Endothelial cell of umbilical vein (primary cell): ENCODE measurements at regions not wholly inside any gene's neighbourhood (a gene's known extent, or its start where the extent isn't known, plus 50 kb on each side); places are given as distances from the start of the nearest gene placed in this dataset.

Source experiments
- BruUV-seq: library from RNA; stranded (reverse); fragments of 400-500 nt; replicated peaks from 2 replicates; lab custom pipeline; 2021; lab: Mats Ljungman, UMichigan
- CTCF ChIA-PET: fragments of 300-600, 350-600 bp; sonication (Branson Sonifier 250); formaldehyde crosslinking; loops from one replicate; lab custom pipeline; 2021; ENCODE audit warnings: antibody characterized with exemption, inconsistent platforms; lab: Charles Lee
- POLR2A ChIA-PET: fragments of 300-600, 350-600 bp; sonication (Branson Sonifier 250); formaldehyde crosslinking; loops from one replicate; lab custom pipeline; 2021; ENCODE audit warnings: antibody characterized with exemption, inconsistent platforms; lab: Charles Lee
- DNase-seq: peaks from one replicate; pipeline ENCODE4 v3.0.0-alpha.2; 2011; ENCODE audit warnings: low read depth, low spot score
- FAIRE-seq: peaks from 2 replicates; lab custom pipeline; 2011; peaks lifted over from hg19 to GRCh38; lab: Jason Lieb, UNC
- H2AFZ ChIP-seq: 2 replicates; pipeline ENCODE4 v1.6.0; 2012; ENCODE audit warnings: low read depth, low read length, control low read depth, inconsistent platforms
- H3K27ac ChIP-seq: 2 replicates; pipeline ENCODE4 v1.5.1; 2011; ENCODE audit warnings: low read depth, mild to moderate bottlenecking, control low read depth, low read length, moderate library complexity; ENCODE audit not compliant: insufficient read depth
- H3K27me3 ChIP-seq, 2 experiments: 2 replicates each; pipeline versions ENCODE4 v1.6.0 to v1.6.1; 2011; ENCODE audit warnings: low read length in 2 of 2, mixed read lengths in 1 of 2; ENCODE audit not compliant: control insufficient read depth in 2 of 2, insufficient read depth in 2 of 2
- H3K36me3 ChIP-seq, 2 experiments: 2 replicates in 1 of 2; 3 replicates in 1 of 2; pipeline ENCODE4 v1.5.1; 2011; ENCODE audit warnings: low read length in 2 of 2, mild to moderate bottlenecking in 1 of 2, moderate library complexity in 1 of 2; ENCODE audit not compliant: control insufficient read depth in 2 of 2, insufficient read depth in 2 of 2; ENCODE audit errors: extremely low read depth in 1 of 2
- H3K4me1 ChIP-seq: 3 replicates; pipeline ENCODE4 v1.5.1; 2011; ENCODE audit warnings: mild to moderate bottlenecking, low read length; ENCODE audit not compliant: control insufficient read depth, insufficient read depth; ENCODE audit errors: extremely low read depth
- H3K4me2 ChIP-seq: 2 replicates; pipeline ENCODE4 v1.6.1; 2011; ENCODE audit warnings: low read length, control low read depth, mixed read lengths; ENCODE audit not compliant: insufficient read depth
- H3K4me3 ChIP-seq, 3 experiments: fragments of 200-600 bp in 1 of 3; sonication (generic), shearing (Covaris generic) in 1 of 3; replicated peaks in 1 of 3; 2 replicates each; pipeline ENCODE4 v1.5.1; 2011 to 2016; ENCODE audit warnings: control low read depth in 3 of 3, low read length in 3 of 3, mild to moderate bottlenecking in 2 of 3, inconsistent platforms in 1 of 3, low read depth in 1 of 3, moderate library complexity in 1 of 3; ENCODE audit not compliant: insufficient read depth in 1 of 3
- H3K79me2 ChIP-seq: 2 replicates; pipeline ENCODE4 v1.6.0; 2012; ENCODE audit warnings: low read length, inconsistent platforms; ENCODE audit not compliant: control insufficient read depth, insufficient read depth
- H3K9ac ChIP-seq: replicated peaks from 2 replicates; pipeline ENCODE3; 2011; ENCODE audit warnings: low read length, control low read depth; ENCODE audit not compliant: insufficient read depth; ENCODE audit errors: extremely low read depth
- H3K9me1 ChIP-seq: replicated peaks from 3 replicates; pipeline ENCODE4 v1.6.0; 2011; ENCODE audit warnings: mild to moderate bottlenecking, low read length; ENCODE audit not compliant: control insufficient read depth, insufficient read depth; ENCODE audit errors: extremely low read depth
- H3K9me3 ChIP-seq: replicated peaks from 2 replicates; pipeline ENCODE4 v1.5.1; 2012; ENCODE audit warnings: low read length, inconsistent platforms; ENCODE audit not compliant: control insufficient read depth, insufficient read depth
- H4K20me1 ChIP-seq: replicated peaks from 2 replicates; pipeline ENCODE3; 2011; ENCODE audit warnings: mild to moderate bottlenecking, low read length; ENCODE audit not compliant: control insufficient read depth, insufficient read depth; ENCODE audit errors: extremely low read depth
- CTCF ChIP-seq, 2 donors: IDR thresholded peaks; 1 replicate in 1 of 2; 2 replicates in 1 of 2; pipeline ENCODE4 v1.5.1; 2011; ENCODE audit warnings: low read length in 2 of 2, mild to moderate bottlenecking in 2 of 2, moderate library complexity in 2 of 2, control low read depth in 1 of 2, inconsistent platforms in 1 of 2, low read depth in 1 of 2; ENCODE audit not compliant: insufficient read depth in 1 of 2; ENCODE audit errors: extremely low read depth in 1 of 2
- EZH2 ChIP-seq: IDR thresholded peaks from 2 replicates; pipeline ENCODE4 v1.6.1; 2012; ENCODE audit warnings: borderline replicate concordance, low read depth, mild to moderate bottlenecking, moderate library complexity, low read length, inconsistent platforms; ENCODE audit not compliant: severe bottlenecking
- FOS ChIP-seq: IDR thresholded peaks from 2 replicates; pipeline ENCODE4 v1.6.1; 2011; ENCODE audit warnings: mild to moderate bottlenecking, low read length, moderate library complexity, borderline replicate concordance; ENCODE audit not compliant: insufficient read depth
- GATA2 ChIP-seq: IDR thresholded peaks from 2 replicates; pipeline ENCODE4 v1.7.0; 2011; ENCODE audit warnings: low read depth, mild to moderate bottlenecking, moderate library complexity, mixed read lengths, low read length; ENCODE audit not compliant: insufficient read length, insufficient read depth
- JUN ChIP-seq: IDR thresholded peaks from 2 replicates; pipeline ENCODE4 v1.6.1; 2011; ENCODE audit warnings: borderline replicate concordance, low read depth; ENCODE audit not compliant: insufficient read length, insufficient read depth
- MYC ChIP-seq: IDR thresholded peaks from one replicate; pipeline ENCODE4 v1.6.1; 2011; ENCODE audit warnings: mild to moderate bottlenecking, low read depth, low read length
- POLR2A ChIP-seq: IDR thresholded peaks from 2 replicates; pipeline ENCODE4 v1.6.1; 2012; ENCODE audit warnings: low read depth, mild to moderate bottlenecking, control low read depth, low read length
- POLR2AphosphoS5 ChIP-seq: IDR thresholded peaks from 2 replicates; pipeline ENCODE4 v1.6.1; 2012; ENCODE audit warnings: low read depth, mild to moderate bottlenecking, control low read depth, low read length, moderate library complexity; ENCODE audit not compliant: insufficient read depth
- dilution Hi-C: fragments of 300-500 bp; cut with MboI; formaldehyde crosslinking; loops from one replicate; pipeline ENCODE4 v1.15.0; 2019; ENCODE audit warnings: low sequenced_read_pairs; ENCODE audit not compliant: extremely low pct_ligation_motif_present
- intact Hi-C: fragments of 100-400 bp; cut with micrococcal nuclease; formaldehyde crosslinking; loops from one replicate; pipeline ENCODE4 v1.10.0; 2022
- TF ChIP-seq, protein P1 (sequence below): IDR thresholded peaks from 2 replicates; pipeline ENCODE4 v1.6.1; 2011; ENCODE audit not compliant: insufficient read depth, insufficient read length

DNA sequence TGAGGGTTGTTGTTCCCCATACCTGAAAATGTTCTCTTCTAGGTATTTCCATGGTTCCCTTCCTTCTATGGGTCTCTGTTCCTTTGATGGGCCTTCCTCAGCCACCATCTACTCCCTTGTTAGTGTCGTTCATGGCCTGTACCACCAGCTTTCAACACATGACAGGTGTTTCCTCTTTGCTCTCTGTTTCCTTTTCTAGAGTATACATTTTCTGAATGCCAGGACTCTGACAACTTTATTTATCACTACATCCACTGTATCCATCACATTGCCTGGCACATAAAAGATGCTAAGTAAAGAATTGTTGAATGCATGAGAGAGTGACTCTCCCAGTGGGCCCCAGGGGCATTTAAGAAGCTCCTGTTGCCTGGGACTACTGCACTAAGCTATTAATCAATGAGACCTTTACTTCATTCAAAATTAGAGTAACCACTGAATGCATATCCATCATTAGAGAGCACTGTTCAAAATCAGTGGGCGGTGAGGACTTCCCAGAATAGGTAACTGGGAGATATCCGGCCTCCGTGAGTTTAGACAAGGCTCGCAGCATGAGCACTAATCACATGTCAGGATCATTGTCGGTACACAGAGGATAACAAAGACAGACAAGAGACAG is 255.0 kb downstream of the CBLN1 start:
- Histone ChIP-seq H3K36me3 (no peaks in the 10 kb centered on the region), H3K4me3 (no peak overlapping the region), H4K20me1 (no peaks in the 10 kb centered on the region), H3K9me3 (no peaks in the 10 kb centered on the region), H3K27ac (no peak overlapping the region), H2AFZ (no peak overlapping the region), H3K4me2 (no peak overlapping the region), H3K4me1 (no peaks in the 10 kb centered on the region), H3K27me3 (no peaks in the 10 kb centered on the region), H3K9me1 (no peaks in the 10 kb centered on the region), H3K9ac (no peak overlapping the region), H3K79me2 (no peaks in the 10 kb centered on the region)
- DNase-seq = no peak
- TF ChIP-seq MYC (no peak), CTCF (IDR thresholded peaks at IDR 0.05; ENCODE audit: extremely low read depth in 1 of 2, insufficient read depth in 1 of 2, low read depth in 1 of 2, low read length in 2 of 2) (no peak), GATA2 (no peak), POLR2A (no peak), JUN (no peak), POLR2AphosphoS5 (no peak), EZH2 (no peak), FOS (no peak)
- TF ChIP-seq, protein P1, sequence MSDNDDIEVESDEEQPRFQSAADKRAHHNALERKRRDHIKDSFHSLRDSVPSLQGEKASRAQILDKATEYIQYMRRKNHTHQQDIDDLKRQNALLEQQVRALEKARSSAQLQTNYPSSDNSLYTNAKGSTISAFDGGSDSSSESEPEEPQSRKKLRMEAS = no peak
- intact Hi-C loops = no loop called here
- ChIA-PET POLR2A (no interaction called here), CTCF (no interaction called here)
- no TSS peak for BruUV-seq
- no peak for FAIRE-seq
- dilution Hi-C loops = no loop called here
